GM23338 (cell line): ENCODE measurements at regions not wholly inside any gene's neighbourhood (a gene's known extent, or its start where the extent isn't known, plus 50 kb on each side); places are given as distances from the start of the nearest gene placed in this dataset.

ENCODE experiments used
- ATAC-seq: fragments of 200-7000 bp; cut with Tn5 transposase; 3 replicates; pipeline ENCODE4 v1.9.1; 2020
- DNase-seq: peaks from one replicate; pipeline ENCODE4 v3.0.0-alpha.2; 2015; ENCODE audit warnings: low spot score
- H2AFZ ChIP-seq: fragments of 200-600 bp; sonication (generic); 2 replicates; pipeline ENCODE4 v1.8.0; 2016; ENCODE audit warnings: antibody characterized with exemption, mild to moderate bottlenecking, moderate library complexity
- H3F3A ChIP-seq: fragments of 200-600 bp; sonication (generic); replicated peaks from 2 replicates; pipeline ENCODE4 v1.8.0; 2017; ENCODE audit warnings: antibody characterized with exemption, mixed run types, low read depth
- H3K27ac ChIP-seq: fragments of 200-600 bp; sonication (generic); 2 replicates; pipeline ENCODE4 v1.6.1; 2016; ENCODE audit warnings: low read depth
- H3K27me3 ChIP-seq: fragments of 200-600 bp; sonication (generic); 2 replicates; pipeline ENCODE4 v1.8.0; 2016; ENCODE audit warnings: mild to moderate bottlenecking, mixed run types, moderate library complexity; ENCODE audit not compliant: insufficient read depth
- H3K36me3 ChIP-seq: fragments of 200-600 bp; sonication (generic); 2 replicates; pipeline ENCODE4 v1.8.0; 2016; ENCODE audit warnings: mild to moderate bottlenecking; ENCODE audit not compliant: insufficient read depth
- H3K4me1 ChIP-seq: fragments of 200-600 bp; sonication (generic); 2 replicates; pipeline ENCODE4 v1.8.0; 2016; ENCODE audit warnings: mild to moderate bottlenecking, moderate library complexity; ENCODE audit not compliant: insufficient read depth
- H3K4me2 ChIP-seq: fragments of 200-600 bp; sonication (generic); 2 replicates; pipeline ENCODE4 v1.7.1; 2017; ENCODE audit warnings: mixed run types
- H3K4me3 ChIP-seq: fragments of 200-600 bp; sonication (generic); 2 replicates; pipeline ENCODE4 v1.6.1; 2016; ENCODE audit warnings: mixed run types
- H3K79me2 ChIP-seq: fragments of 200-600 bp; sonication (generic); replicated peaks from 2 replicates; pipeline ENCODE4 v1.8.0; 2017; ENCODE audit warnings: mild to moderate bottlenecking; ENCODE audit not compliant: insufficient read depth
- H3K9me2 ChIP-seq: fragments of 200-600 bp; sonication (generic); 2 replicates; pipeline ENCODE4 v1.8.0; 2017; ENCODE audit not compliant: insufficient read depth
- H4K20me1 ChIP-seq: fragments of 200-600 bp; sonication (generic); replicated peaks from 2 replicates; pipeline ENCODE4 v1.8.0; 2017; ENCODE audit warnings: mild to moderate bottlenecking; ENCODE audit not compliant: insufficient read depth
- H3K27ac Mint-ChIP-seq: 2 replicates; pipeline ENCODE4 v1.8.0; 2020; ENCODE audit warnings: inconsistent platforms, mild to moderate bottlenecking, moderate library complexity, mixed read lengths
- H3K27me3 Mint-ChIP-seq: 3 replicates; pipeline ENCODE4 v1.8.0; 2022; ENCODE audit warnings: low read depth, mild to moderate bottlenecking, moderate library complexity, mixed read lengths, inconsistent platforms; ENCODE audit not compliant: insufficient read depth, poor library complexity
- H3K36me3 Mint-ChIP-seq: 3 replicates; pipeline ENCODE4 v1.8.0; 2021; ENCODE audit warnings: low read depth, mild to moderate bottlenecking, inconsistent platforms, moderate library complexity, mixed read lengths
- H3K4me1 Mint-ChIP-seq: 3 replicates; pipeline ENCODE4 v1.8.0; 2020; ENCODE audit warnings: mild to moderate bottlenecking, inconsistent platforms, mixed read lengths
- H3K4me3 Mint-ChIP-seq: 3 replicates; pipeline ENCODE4 v1.8.0; 2021; ENCODE audit warnings: moderate library complexity, mild to moderate bottlenecking, inconsistent platforms, mixed read lengths
- H3K9me3 Mint-ChIP-seq: 3 replicates; pipeline ENCODE4 v1.8.0; 2020; ENCODE audit warnings: moderate library complexity, mild to moderate bottlenecking, inconsistent platforms, mixed read lengths
- CREB1 ChIP-seq: fragments of 250-450 bp; sonication (Bioruptor Pico); IDR thresholded peaks from 2 replicates; pipeline ENCODE4 v1.5.0; 2020; ENCODE audit warnings: low read depth, mild to moderate bottlenecking, moderate library complexity
- CTCF ChIP-seq, 2 experiments: fragments of 200-600 bp in 1 of 2; sonication (generic) in 1 of 2; conservative IDR thresholded peaks; 2 replicates each; pipeline versions ENCODE4 v1.5.1 to v1.6.1; 2016 to 2017; ENCODE audit warnings: antibody characterized with exemption in 2 of 2, low read depth in 2 of 2, mild to moderate bottlenecking in 2 of 2, moderate library complexity in 1 of 2
- ETS1 ChIP-seq: IDR thresholded peaks from 2 replicates; pipeline ENCODE4 v1.6.1; 2016; ENCODE audit warnings: antibody characterized with exemption
- EZH2phosphoT487 ChIP-seq: fragments of 200-600 bp; sonication (generic); IDR thresholded peaks from one replicate; pipeline ENCODE4 v1.8.1; 2018; ENCODE audit warnings: antibody characterized with exemption; ENCODE audit not compliant: unreplicated experiment
- JUNB ChIP-seq: IDR thresholded peaks from one replicate; pipeline ENCODE4 v1.6.1; 2016; ENCODE audit warnings: antibody characterized with exemption; ENCODE audit not compliant: unreplicated experiment
- NANOG ChIP-seq: IDR thresholded peaks from 2 replicates; pipeline ENCODE4 v1.6.1; 2016; ENCODE audit warnings: antibody characterized with exemption, borderline replicate concordance
- POLR2AphosphoS5 ChIP-seq: IDR thresholded peaks from 2 replicates; pipeline ENCODE4 v1.6.1; 2016; ENCODE audit warnings: antibody characterized with exemption, low read depth
- STAT1 ChIP-seq: IDR thresholded peaks from one replicate; pipeline ENCODE4 v1.6.1; 2016; ENCODE audit warnings: antibody characterized with exemption; ENCODE audit not compliant: unreplicated experiment
- ZNF114 ChIP-seq: fragments of 250-450 bp; sonication (Bioruptor Pico); IDR thresholded peaks from 2 replicates; pipeline ENCODE4 v1.5.0; 2020; ENCODE audit warnings: mild to moderate bottlenecking, moderate library complexity
- ZNF462 ChIP-seq: fragments of 250-450 bp; sonication (Bioruptor Pico); IDR thresholded peaks from 2 replicates; pipeline ENCODE4 v1.5.0; 2020; ENCODE audit warnings: mild to moderate bottlenecking, moderate library complexity

- TF ChIP-seq ZNF462 (CRISPR knock-in tag) = no peak
Observed at GRCh38 chr1:70635868-70636267, 224.8 kb downstream of the CTH start (continued).

- no peaks in the 10 kb centered on the region for H3K27me3 ChIP-seq
- no peak overlapping the region for H3K4me3 ChIP-seq
- Mint-ChIP-seq H3K27ac (no peak overlapping the region), H3K9me3 (no peaks in the 10 kb centered on the region), H3K4me1 (no peaks in the 10 kb centered on the region), H3K27me3 (no peaks in the 10 kb centered on the region), H3K4me3 (no peak overlapping the region), H3K36me3 (no peaks in the 10 kb centered on the region)
- no peak overlapping the region for H3K4me2 ChIP-seq
- no peak overlapping the region for H3K27ac ChIP-seq
- H2AFZ ChIP-seq = peak overlapping the region; percentile 5; the same call in 1 of the 2 replicates
- ATAC-seq = no peak
- no peaks in the 10 kb centered on the region for H3K79me2 ChIP-seq
- H4K20me1 ChIP-seq = no peaks in the 10 kb centered on the region
- H3K9me2 ChIP-seq = peaks cover 4% of the 10 kb centered on the region; the same call in 1 of the 2 replicates
- H3F3A ChIP-seq = no peaks in the 10 kb centered on the region
- H3K36me3 ChIP-seq = no peaks in the 10 kb centered on the region
- H3K4me1 ChIP-seq = no peaks in the 10 kb centered on the region
- DNase-seq = no peak
- TF ChIP-seq NANOG = no peak
- TF ChIP-seq CREB1 (CRISPR knock-in tag) = no peak
- no peak for TF ChIP-seq EZH2phosphoT487
- no peak for TF ChIP-seq ZNF114 (CRISPR knock-in tag)
- no peak for TF ChIP-seq ETS1
- no peak for TF ChIP-seq CTCF (conservative IDR thresholded peaks at IDR 0.05; ENCODE audit: low read depth in 2 of 2)
- TF ChIP-seq STAT1 = no peak
- TF ChIP-seq JUNB = no peak
- no peak for TF ChIP-seq POLR2AphosphoS5
Observed at GRCh38 chr1:70641868-70642267, 230.8 kb downstream of the CTH start.
